ENCODE measurements at regions not wholly inside any gene's neighbourhood (a gene's known extent, or its start where the extent isn't known, plus 50 kb on each side); places are given as distances from the start of the nearest gene placed in this dataset.

DNA sequence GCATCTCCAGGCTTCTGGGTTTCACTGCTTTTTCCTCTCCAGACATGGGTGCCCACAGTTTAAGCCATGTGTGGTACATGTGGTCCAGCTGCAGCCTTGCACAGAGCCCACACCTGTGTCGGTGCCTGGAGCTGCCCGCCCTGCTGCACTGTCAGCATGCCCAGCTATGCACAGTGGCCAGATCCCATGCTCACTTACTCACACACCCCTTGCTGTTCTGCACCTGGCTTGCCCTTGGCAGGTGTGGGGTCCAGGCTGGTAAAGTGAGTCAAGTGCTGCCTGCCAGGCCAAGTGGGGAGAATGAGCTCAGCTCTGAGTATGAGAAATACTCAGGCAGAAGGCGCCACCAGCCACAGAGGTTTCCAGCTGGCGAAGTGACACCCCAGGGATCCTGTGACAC, 739.9 kb downstream of the CDH11 start:
- TF ChIP-seq, protein P1, sequence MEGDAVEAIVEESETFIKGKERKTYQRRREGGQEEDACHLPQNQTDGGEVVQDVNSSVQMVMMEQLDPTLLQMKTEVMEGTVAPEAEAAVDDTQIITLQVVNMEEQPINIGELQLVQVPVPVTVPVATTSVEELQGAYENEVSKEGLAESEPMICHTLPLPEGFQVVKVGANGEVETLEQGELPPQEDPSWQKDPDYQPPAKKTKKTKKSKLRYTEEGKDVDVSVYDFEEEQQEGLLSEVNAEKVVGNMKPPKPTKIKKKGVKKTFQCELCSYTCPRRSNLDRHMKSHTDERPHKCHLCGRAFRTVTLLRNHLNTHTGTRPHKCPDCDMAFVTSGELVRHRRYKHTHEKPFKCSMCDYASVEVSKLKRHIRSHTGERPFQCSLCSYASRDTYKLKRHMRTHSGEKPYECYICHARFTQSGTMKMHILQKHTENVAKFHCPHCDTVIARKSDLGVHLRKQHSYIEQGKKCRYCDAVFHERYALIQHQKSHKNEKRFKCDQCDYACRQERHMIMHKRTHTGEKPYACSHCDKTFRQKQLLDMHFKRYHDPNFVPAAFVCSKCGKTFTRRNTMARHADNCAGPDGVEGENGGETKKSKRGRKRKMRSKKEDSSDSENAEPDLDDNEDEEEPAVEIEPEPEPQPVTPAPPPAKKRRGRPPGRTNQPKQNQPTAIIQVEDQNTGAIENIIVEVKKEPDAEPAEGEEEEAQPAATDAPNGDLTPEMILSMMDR (IDR thresholded peaks at IDR 0.05), result no peak
- no peak for TF ChIP-seq POLR2A (IDR thresholded peaks at IDR 0.05)
- TF ChIP-seq POLR2AphosphoS5 (IDR thresholded peaks at IDR 0.05), result no peak

Data from stomach (tissue), 4 donors.